Epithelial cell of esophagus (primary cell): ENCODE measurements at regions not wholly inside any gene's neighbourhood (a gene's known extent, or its start where the extent isn't known, plus 50 kb on each side); places are given as distances from the start of the nearest gene placed in this dataset.
"Not testable (repeated sequence)": the region's sequence is repeated elsewhere in the genome, so short reads cannot be mapped to it uniquely, and the experiment has no call there.

Source experiments
- DNase-seq: peaks from one replicate; pipeline ENCODE4 v3.0.0; 2010; ENCODE audit warnings: low read depth
- H3K4me3 ChIP-seq: 2 replicates; pipeline ENCODE4 v1.5.1; 2011; ENCODE audit warnings: mild to moderate bottlenecking, low read length, control low read depth
- CTCF ChIP-seq: IDR thresholded peaks from 2 replicates; pipeline ENCODE4 v1.5.1; 2011; ENCODE audit warnings: low read depth, mild to moderate bottlenecking, low read length, control low read depth, inconsistent platforms; ENCODE audit not compliant: insufficient read depth; ENCODE audit errors: missing control alignments

GRCh38 chr5:122515210-122515609, 203.2 kb downstream of the SNCAIP start:
- not testable (repeated sequence) for DNase-seq, H3K4me3 ChIP-seq

- peak; percentile 83 for TF ChIP-seq CTCF
- peak; percentile 77 for DNase-seq
- H3K4me3 ChIP-seq, result no peak overlapping the region
These were observed 203.8 kb downstream of the SNCAIP start for GRCh38 chr5:122515709-122516431.

- no peak for DNase-seq
- no peak for TF ChIP-seq CTCF
- H3K4me3 ChIP-seq, result no peak overlapping the region
These were observed 204.4 kb downstream of the SNCAIP start for GRCh38 chr5:122516432-122516743.

- DNase-seq, result no peak
- no peak for TF ChIP-seq CTCF
- no peak overlapping the region for H3K4me3 ChIP-seq
These were observed 205.1 kb downstream of the SNCAIP start for GRCh38 chr5:122517091-122517490.

- DNase-seq, result no peak
- TF ChIP-seq CTCF, result no peak
- H3K4me3 ChIP-seq, result no peak overlapping the region
These were observed 211.7 kb downstream of the SNCAIP start for GRCh38 chr5:122523776-122524175.

- DNase-seq, result no peak
- TF ChIP-seq CTCF, result no peak
- H3K4me3 ChIP-seq, result no peak overlapping the region
These were observed 215.5 kb downstream of the SNCAIP start for GRCh38 chr5:122527547-122527946.

- no peak for DNase-seq
- no peak overlapping the region for H3K4me3 ChIP-seq
- TF ChIP-seq CTCF, result no peak
These were observed 220.0 kb downstream of the SNCAIP start for GRCh38 chr5:122532035-122532434.
